ENCODE measurements at regions not wholly inside any gene's neighbourhood (a gene's known extent, or its start where the extent isn't known, plus 50 kb on each side); places are given as distances from the start of the nearest gene placed in this dataset.

DNA sequence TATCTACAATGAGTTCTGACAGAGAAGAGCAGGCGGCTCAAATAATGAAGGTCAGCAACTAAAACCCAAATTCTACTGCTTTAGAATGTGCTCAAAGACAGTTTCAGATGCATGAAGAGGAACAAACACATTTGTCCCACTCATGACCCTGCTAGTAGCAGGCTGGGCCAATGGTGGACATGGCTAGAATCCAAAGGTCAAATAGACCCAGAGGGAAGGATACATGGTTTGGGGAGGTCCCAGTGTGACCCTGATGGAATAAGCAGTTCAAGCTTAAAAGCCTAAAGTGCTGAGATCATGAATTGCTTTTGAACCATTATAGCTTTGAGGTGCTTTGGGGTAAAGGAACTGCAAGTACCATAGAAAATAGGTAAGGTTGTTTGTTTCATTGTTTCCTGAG, 450.7 kb downstream of the MID1IP1 start:
- TF ChIP-seq, protein P1, sequence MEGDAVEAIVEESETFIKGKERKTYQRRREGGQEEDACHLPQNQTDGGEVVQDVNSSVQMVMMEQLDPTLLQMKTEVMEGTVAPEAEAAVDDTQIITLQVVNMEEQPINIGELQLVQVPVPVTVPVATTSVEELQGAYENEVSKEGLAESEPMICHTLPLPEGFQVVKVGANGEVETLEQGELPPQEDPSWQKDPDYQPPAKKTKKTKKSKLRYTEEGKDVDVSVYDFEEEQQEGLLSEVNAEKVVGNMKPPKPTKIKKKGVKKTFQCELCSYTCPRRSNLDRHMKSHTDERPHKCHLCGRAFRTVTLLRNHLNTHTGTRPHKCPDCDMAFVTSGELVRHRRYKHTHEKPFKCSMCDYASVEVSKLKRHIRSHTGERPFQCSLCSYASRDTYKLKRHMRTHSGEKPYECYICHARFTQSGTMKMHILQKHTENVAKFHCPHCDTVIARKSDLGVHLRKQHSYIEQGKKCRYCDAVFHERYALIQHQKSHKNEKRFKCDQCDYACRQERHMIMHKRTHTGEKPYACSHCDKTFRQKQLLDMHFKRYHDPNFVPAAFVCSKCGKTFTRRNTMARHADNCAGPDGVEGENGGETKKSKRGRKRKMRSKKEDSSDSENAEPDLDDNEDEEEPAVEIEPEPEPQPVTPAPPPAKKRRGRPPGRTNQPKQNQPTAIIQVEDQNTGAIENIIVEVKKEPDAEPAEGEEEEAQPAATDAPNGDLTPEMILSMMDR (IDR thresholded peaks at IDR 0.05): no peak
- ATAC-seq (ENCODE audit: low FRiP score): no peak
- no peak for DNase-seq (ENCODE audit: low spot score)

DNA sequence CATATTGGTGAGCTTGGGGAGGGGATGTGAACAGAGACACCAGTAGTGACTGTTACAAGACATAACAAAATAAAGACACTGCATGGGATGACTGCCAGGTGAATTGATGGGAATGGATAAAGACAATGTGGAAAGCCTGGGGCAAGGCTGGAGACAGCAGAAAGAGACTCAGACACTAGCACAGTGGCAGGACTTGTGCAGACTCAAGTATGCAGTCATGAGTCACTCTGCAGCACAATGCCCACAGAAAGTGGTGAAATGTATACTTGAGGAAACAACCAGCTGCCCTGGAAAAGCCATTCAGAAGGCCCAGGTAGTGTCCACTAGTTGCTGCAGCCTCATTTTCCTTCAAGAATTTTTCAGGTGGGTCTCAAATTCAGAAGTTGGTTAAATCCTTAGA, 452.3 kb downstream of the MID1IP1 start:
- TF ChIP-seq, protein P1 (IDR thresholded peaks at IDR 0.05): no peak

DNA sequence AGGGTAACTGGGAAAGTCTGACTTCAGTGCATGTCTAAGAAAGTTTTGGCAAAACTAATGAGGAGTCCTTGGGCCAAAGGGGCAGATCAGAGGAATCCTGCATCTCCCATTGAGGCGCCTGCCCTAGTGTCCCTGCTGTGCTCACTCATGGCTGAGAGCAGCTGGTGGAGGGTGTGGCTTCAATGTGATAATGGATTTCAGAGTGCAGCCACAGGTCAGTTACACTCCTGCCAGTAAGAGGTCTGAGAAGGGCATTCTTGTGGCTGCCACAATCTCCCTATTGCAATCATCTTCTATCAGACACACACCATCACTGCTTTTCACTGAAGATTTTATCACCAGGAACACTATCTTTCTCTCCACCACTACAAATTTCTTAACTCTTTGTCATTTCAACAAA, 457.1 kb downstream of the MID1IP1 start:
- ATAC-seq (ENCODE audit: low FRiP score): no peak
- no peak for DNase-seq (ENCODE audit: low spot score)
- TF ChIP-seq, protein P1 (IDR thresholded peaks at IDR 0.05): no peak

More for the DNA sequence above, 452.3 kb downstream of the MID1IP1 start:
- ATAC-seq (ENCODE audit: low FRiP score): no peak
- no peak for DNase-seq (ENCODE audit: low spot score)

DNA sequence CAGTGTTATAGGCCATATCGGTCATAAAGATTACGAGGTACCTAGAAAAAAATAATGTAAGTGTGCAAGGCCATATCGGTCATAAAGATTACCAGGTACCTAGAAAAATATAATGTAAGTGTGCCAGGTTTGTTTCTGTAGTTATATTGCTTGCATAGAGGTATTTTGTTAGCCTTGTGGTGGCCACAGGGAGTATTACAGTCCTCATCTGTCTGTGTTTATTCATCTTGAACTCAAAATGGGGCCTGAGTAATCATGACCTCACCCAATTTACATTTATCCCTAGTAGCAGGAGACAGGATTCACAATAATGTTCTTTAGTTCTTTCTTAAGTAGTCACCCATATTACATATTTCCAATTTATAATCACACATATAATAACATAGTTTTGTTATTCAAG, 459.7 kb downstream of the MID1IP1 start:
- TF ChIP-seq, protein P1 (IDR thresholded peaks at IDR 0.05): no peak
- DNase-seq (ENCODE audit: low spot score) (no peak), ATAC-seq (ENCODE audit: low FRiP score) (no peak)

DNA sequence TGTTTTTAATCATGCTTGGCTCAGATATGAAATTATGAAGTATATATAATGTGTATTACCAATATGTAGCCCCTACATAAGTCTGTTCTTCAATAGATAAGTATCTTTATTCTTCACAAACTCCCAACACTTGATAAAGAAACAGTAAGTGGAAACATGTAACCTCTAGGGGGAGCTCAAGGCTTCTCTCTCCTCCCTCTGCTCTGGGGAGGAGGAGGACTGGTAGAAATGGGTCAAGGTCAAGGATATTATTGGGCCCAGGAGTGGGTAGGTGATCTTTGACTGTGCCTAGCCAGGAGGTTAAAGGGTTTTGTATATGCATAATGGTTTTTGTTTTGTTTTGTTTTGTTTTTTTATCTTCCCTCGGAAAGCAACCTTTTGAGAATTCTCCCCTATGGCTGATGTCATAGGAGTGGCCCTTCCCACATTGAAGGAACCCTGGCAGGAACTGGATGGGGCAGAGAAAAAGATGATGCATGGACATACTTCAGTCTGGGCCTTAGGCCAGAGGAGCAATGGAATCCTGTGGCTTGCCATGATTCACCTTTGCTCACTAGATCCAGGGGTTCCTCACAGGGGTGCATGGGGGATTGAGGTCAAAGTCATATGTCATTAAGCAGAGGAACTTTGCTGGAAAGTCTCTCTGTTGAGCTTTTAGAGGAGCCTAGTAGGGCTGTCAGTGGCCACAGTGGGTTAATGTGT, 460.3 kb downstream of the MID1IP1 start:
- ATAC-seq (ENCODE audit: low FRiP score): peak; percentile 43

DNA sequence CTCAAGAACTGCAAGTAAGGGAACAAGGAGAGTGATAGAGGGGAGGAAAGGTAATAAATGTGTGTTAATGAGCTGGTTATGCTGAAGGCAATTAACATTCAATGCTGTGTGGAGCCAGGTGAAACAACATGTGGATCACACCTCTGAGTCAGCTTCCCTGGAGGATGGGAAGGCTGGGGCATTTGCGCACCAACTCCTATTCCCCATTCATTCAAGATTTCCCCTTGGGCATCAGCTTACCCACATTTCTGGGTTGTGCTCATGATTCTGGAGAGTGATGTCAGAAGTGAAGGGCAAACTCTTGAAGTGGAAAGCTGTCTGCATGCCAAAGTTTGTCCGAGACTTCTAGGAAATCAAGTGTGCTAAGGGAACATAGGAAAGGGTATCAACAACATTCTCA, 461.4 kb downstream of the MID1IP1 start:
- ATAC-seq (ENCODE audit: low FRiP score) (no peak), DNase-seq (ENCODE audit: low spot score) (no peak)
- TF ChIP-seq, protein P1 (IDR thresholded peaks at IDR 0.05): no peak

More for the DNA sequence above, 460.3 kb downstream of the MID1IP1 start:
- DNase-seq (ENCODE audit: low spot score): no peak
- TF ChIP-seq, protein P1 (IDR thresholded peaks at IDR 0.05): no peak

DNA sequence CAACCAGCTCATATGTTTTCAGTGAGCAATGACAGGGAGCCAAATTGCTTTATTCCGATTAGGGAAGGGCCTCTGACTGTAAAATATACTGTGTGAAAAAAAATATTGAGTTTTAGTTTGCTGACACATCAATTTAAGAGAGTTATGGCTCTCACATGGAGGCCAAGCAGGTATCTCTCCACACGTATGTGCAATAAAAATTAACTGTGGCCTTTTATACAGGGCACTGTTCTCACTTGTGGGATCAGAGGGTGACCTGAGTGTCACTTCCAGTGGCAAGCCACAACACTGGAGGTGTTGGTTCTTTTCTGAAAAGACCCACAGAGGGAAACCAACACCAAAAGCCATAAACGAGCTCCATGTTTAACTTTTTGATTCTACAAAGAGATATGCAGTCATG, 462.8 kb downstream of the MID1IP1 start:
- ATAC-seq (ENCODE audit: low FRiP score) (no peak), DNase-seq (ENCODE audit: low spot score) (no peak)
- TF ChIP-seq, protein P1 (IDR thresholded peaks at IDR 0.05): no peak
